CD14-positive monocyte (primary cell): ENCODE measurements at regions not wholly inside any gene's neighbourhood (a gene's known extent, or its start where the extent isn't known, plus 50 kb on each side); places are given as distances from the start of the nearest gene placed in this dataset.

ENCODE experiments used
- DNase-seq, 3 donors: peaks; one replicate each; pipeline ENCODE4 v3.0.0-alpha.2; 2011 to 2022
- H2AFZ ChIP-seq: 2 replicates; pipeline ENCODE4 v1.6.0; 2012; ENCODE audit warnings: mild to moderate bottlenecking, low read depth, low read length, inconsistent platforms; ENCODE audit not compliant: insufficient read depth, poor library complexity, severe bottlenecking
- H3K27ac ChIP-seq, 2 donors: 1 replicate in 1 of 2; 2 replicates in 1 of 2; pipeline ENCODE4 v1.5.1; 2012 to 2013; ENCODE audit warnings: low read length in 2 of 2, control low read depth in 1 of 2, inconsistent platforms in 1 of 2, low read depth in 1 of 2, mild to moderate bottlenecking in 1 of 2
- H3K27me3 ChIP-seq, 2 donors: one replicate each; pipeline versions ENCODE4 v1.6.0 to v1.6.1; 2011 to 2013; ENCODE audit warnings: low read length in 2 of 2; ENCODE audit not compliant: control insufficient read depth in 2 of 2, insufficient read depth in 2 of 2
- H3K36me3 ChIP-seq, 2 donors: replicated peaks in 1 of 2; 1 replicate in 1 of 2; 2 replicates in 1 of 2; pipeline versions ENCODE4 v1.5.1 to v1.6.1; 2012 to 2013; ENCODE audit warnings: low read length in 2 of 2, control low read depth in 1 of 2, inconsistent platforms in 1 of 2, mild to moderate bottlenecking in 1 of 2; ENCODE audit not compliant: insufficient read depth in 2 of 2, control insufficient read depth in 1 of 2
- H3K4me1 ChIP-seq, 2 donors: 1 replicate in 1 of 2; 2 replicates in 1 of 2; pipeline versions ENCODE4 v1.5.1 to v1.6.1; 2012 to 2013; ENCODE audit warnings: low read length in 2 of 2, control low read depth in 1 of 2, inconsistent platforms in 1 of 2, mild to moderate bottlenecking in 1 of 2, moderate library complexity in 1 of 2; ENCODE audit not compliant: insufficient read depth in 2 of 2, control insufficient read depth in 1 of 2
- H3K4me2 ChIP-seq: replicated peaks from 2 replicates; pipeline ENCODE3; 2012; ENCODE audit warnings: low read length, moderate library complexity, mild to moderate bottlenecking; ENCODE audit not compliant: poor library complexity, severe bottlenecking; ENCODE audit errors: extremely low read depth
- H3K4me3 ChIP-seq, 3 experiments: fragments of 200-600 bp in 1 of 3; sonication (generic) in 1 of 3; replicated peaks in 1 of 3; 1 replicate in 2 of 3; 2 replicates in 1 of 3; pipeline ENCODE4 v1.5.1; 2011 to 2013; ENCODE audit warnings: low read length in 3 of 3, mild to moderate bottlenecking in 3 of 3, control low read depth in 2 of 3, low read depth in 2 of 3, inconsistent platforms in 1 of 3, moderate library complexity in 1 of 3
- H3K79me2 ChIP-seq: 2 replicates; pipeline ENCODE4 v1.6.0; 2012; ENCODE audit warnings: mild to moderate bottlenecking, control low read depth, inconsistent platforms, low read length, moderate library complexity; ENCODE audit not compliant: insufficient read depth
- H3K9ac ChIP-seq: 2 replicates; pipeline ENCODE4 v1.6.0; 2017; ENCODE audit warnings: low read length, mild to moderate bottlenecking; ENCODE audit not compliant: insufficient read depth, poor library complexity, severe bottlenecking
- H3K9me3 ChIP-seq, 2 donors: replicated peaks in 1 of 2; 1 replicate in 1 of 2; 2 replicates in 1 of 2; pipeline versions ENCODE4 v1.5.1 to v1.6.1; 2012 to 2013; ENCODE audit warnings: low read length in 2 of 2, control low read depth in 1 of 2; ENCODE audit not compliant: control insufficient read depth in 1 of 2, insufficient read depth in 1 of 2
- H4K20me1 ChIP-seq: 2 replicates; pipeline ENCODE4 v1.6.0; 2012; ENCODE audit warnings: mild to moderate bottlenecking, low read length, control low read depth, moderate library complexity; ENCODE audit not compliant: insufficient read depth
- H3K27ac Mint-ChIP-seq, 7 donors: one replicate each; pipeline ENCODE4 v1.8.0; 2020; ENCODE audit warnings: mild to moderate bottlenecking in 7 of 7, mixed read lengths in 7 of 7, moderate library complexity in 6 of 7, inconsistent platforms in 2 of 7
- H3K27me3 Mint-ChIP-seq, 3 donors: one replicate each; pipeline ENCODE4 v1.8.0; 2021 to 2022; ENCODE audit warnings: low read depth in 3 of 3, mild to moderate bottlenecking in 3 of 3, mixed read lengths in 3 of 3, moderate library complexity in 3 of 3, inconsistent platforms in 1 of 3
- H3K36me3 Mint-ChIP-seq, 2 donors: one replicate each; pipeline ENCODE4 v1.8.0; 2020; ENCODE audit warnings: mixed read lengths in 2 of 2, inconsistent platforms in 1 of 2, mild to moderate bottlenecking in 1 of 2
- H3K4me1 Mint-ChIP-seq: one replicate; pipeline ENCODE4 v1.8.0; 2020; ENCODE audit warnings: mild to moderate bottlenecking, mixed read lengths
- H3K4me3 Mint-ChIP-seq, 2 donors: one replicate each; pipeline ENCODE4 v1.8.0; 2020; ENCODE audit warnings: mild to moderate bottlenecking in 2 of 2, mixed read lengths in 2 of 2, moderate library complexity in 1 of 2
- H3K9me3 Mint-ChIP-seq, 7 donors: one replicate each; pipeline ENCODE4 v1.8.0; 2020 to 2022; ENCODE audit warnings: mixed read lengths in 7 of 7, mild to moderate bottlenecking in 6 of 7, moderate library complexity in 6 of 7, inconsistent platforms in 2 of 7
- WGBS: methylation state at CpG from one replicate; pipeline ENCODE4 v1.1.5; 2013; ENCODE audit warnings: missing lambda C conversion rate; ENCODE audit not compliant: insufficient coverage; 5-methylcytosine and 5-hydroxymethylcytosine counted together
- intact Hi-C, 2 donors: fragments of 100-400 bp; cut with micrococcal nuclease; formaldehyde crosslinking; loops; one replicate each; pipeline versions ENCODE4 v1.15.0 to v1.15.1; 2023
- TF ChIP-seq, protein P1 (sequence below): fragments of 200-600 bp; IDR thresholded peaks from one replicate; pipeline ENCODE4 v1.8.0; 2022; ENCODE audit warnings: antibody characterized with exemption, mild to moderate bottlenecking

DNA sequence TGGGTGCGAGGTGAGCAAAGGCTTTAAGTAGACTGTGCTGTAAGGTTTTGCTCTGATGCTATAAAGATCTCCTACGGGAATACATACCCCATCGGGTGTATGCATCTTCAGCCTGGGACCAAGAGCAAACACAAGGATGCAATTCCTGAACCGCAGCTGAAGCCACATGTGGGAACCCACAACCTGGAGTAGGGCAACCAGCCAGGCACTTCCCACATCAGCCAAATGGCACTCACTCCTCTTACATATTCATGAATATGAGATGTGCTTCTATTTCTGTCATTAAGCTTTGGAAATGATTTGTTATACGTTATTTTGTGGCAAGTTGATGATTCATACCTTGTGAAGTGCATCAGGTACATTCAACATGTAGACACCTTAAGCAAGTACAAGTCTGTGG is 619.2 kb downstream of the C6orf118 start:
- DNase-seq = no peak
- Mint-ChIP-seq H3K4me3 (no peak overlapping the region), H3K27me3 (no peaks in the 10 kb centered on the region), H3K36me3 (no peaks in the 10 kb centered on the region), H3K27ac (no peak overlapping the region), H3K4me1 (no peaks in the 10 kb centered on the region), H3K9me3 (peaks cover 1 to 17% (median 9%) of the 10 kb centered on the region in 7 donors)
- Histone ChIP-seq H3K9ac (no peak overlapping the region), H3K4me3 (no peak overlapping the region), H3K36me3 (no peaks in the 10 kb centered on the region), H3K27ac (no peak overlapping the region), H3K79me2 (no peaks in the 10 kb centered on the region), H3K4me2 (no peak overlapping the region), H2AFZ (no peak overlapping the region), H4K20me1 (no peaks in the 10 kb centered on the region), H3K4me1 (no peaks in the 10 kb centered on the region), H3K9me3 (peaks cover 10 to 14% of the 10 kb centered on the region in 2 donors), H3K27me3 (no peaks in the 10 kb centered on the region)
- TF ChIP-seq, protein P1, sequence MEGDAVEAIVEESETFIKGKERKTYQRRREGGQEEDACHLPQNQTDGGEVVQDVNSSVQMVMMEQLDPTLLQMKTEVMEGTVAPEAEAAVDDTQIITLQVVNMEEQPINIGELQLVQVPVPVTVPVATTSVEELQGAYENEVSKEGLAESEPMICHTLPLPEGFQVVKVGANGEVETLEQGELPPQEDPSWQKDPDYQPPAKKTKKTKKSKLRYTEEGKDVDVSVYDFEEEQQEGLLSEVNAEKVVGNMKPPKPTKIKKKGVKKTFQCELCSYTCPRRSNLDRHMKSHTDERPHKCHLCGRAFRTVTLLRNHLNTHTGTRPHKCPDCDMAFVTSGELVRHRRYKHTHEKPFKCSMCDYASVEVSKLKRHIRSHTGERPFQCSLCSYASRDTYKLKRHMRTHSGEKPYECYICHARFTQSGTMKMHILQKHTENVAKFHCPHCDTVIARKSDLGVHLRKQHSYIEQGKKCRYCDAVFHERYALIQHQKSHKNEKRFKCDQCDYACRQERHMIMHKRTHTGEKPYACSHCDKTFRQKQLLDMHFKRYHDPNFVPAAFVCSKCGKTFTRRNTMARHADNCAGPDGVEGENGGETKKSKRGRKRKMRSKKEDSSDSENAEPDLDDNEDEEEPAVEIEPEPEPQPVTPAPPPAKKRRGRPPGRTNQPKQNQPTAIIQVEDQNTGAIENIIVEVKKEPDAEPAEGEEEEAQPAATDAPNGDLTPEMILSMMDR = no peak
- intact Hi-C loops = no loop called here
- 84% methylated on average over 5 of the region's 5 CpGs for whole genome bisulfite sequencing

DNA sequence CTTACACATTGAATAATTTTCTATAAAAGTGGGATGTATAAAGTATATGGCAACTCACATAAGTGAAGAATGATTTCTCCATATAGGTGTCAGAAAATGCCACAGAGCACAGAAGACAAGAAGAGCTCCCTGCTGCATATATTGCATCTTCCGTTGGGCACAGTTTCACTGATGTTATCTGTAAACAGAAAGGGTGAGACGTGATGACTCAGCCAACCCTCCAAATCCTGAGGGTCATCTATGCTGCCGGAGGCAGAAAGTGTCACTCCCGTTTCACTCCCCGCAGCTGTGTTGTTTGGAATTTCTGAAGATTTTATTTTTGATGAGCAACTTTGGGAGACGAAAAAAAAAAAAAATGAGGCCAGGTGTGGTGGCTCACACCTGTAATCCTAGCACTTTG is 644.1 kb downstream of the C6orf118 start:
- Histone ChIP-seq H3K4me3 (no peak overlapping the region), H2AFZ (no peak overlapping the region), H3K27ac (no peak overlapping the region), H3K36me3 (no peaks in the 10 kb centered on the region), H3K9ac (no peak overlapping the region), H4K20me1 (no peaks in the 10 kb centered on the region), H3K9me3 (peaks cover 13 to 29% of the 10 kb centered on the region in 2 donors), H3K4me1 (no peaks in the 10 kb centered on the region), H3K79me2 (no peaks in the 10 kb centered on the region), H3K4me2 (no peak overlapping the region), H3K27me3 (no peaks in the 10 kb centered on the region)
- 83% methylated on average over 4 of the region's 6 CpGs for WGBS
- intact Hi-C loops = no loop called here
- no peaks in the 10 kb centered on the region for H3K4me1 Mint-ChIP-seq
- H3K9me3 Mint-ChIP-seq = peaks cover 2 to 13% (median 6%) of the 10 kb centered on the region in 7 donors
- no peaks in the 10 kb centered on the region for H3K36me3 Mint-ChIP-seq
- no peak overlapping the region for H3K4me3 Mint-ChIP-seq
- no peak overlapping the region for H3K27ac Mint-ChIP-seq
- peaks cover 0 to 2% (median 0%) of the 10 kb centered on the region in 3 donors for H3K27me3 Mint-ChIP-seq
- TF ChIP-seq, protein P1 = no peak
- DNase-seq = no peak
